GM12891 (cell line): ENCODE measurements at regions not wholly inside any gene's neighbourhood (a gene's known extent, or its start where the extent isn't known, plus 50 kb on each side); places are given as distances from the start of the nearest gene placed in this dataset.
"Not testable (repeated sequence)": the region's sequence is repeated elsewhere in the genome, so short reads cannot be mapped to it uniquely, and the experiment has no call there.

Experiments used
- DNase-seq: peaks from one replicate; pipeline ENCODE4 v3.0.0; 2011; ENCODE audit warnings: low spot score; ENCODE audit not compliant: insufficient read length
- FAIRE-seq: peaks from 2 replicates; lab custom pipeline; 2011; peaks lifted over from hg19 to GRCh38; lab: Jason Lieb, UNC
- PAX5 ChIP-seq: IDR thresholded peaks from 2 replicates; pipeline ENCODE4 v1.6.1; 2011; ENCODE audit warnings: low read length, moderate library complexity, mild to moderate bottlenecking; ENCODE audit not compliant: insufficient read depth, severe bottlenecking
- POLR2A ChIP-seq: IDR thresholded peaks from 2 replicates; pipeline ENCODE4 v1.6.1; 2011; ENCODE audit warnings: low read depth, low read length, control low read depth
- POLR2AphosphoS5 ChIP-seq: IDR thresholded peaks from 2 replicates; pipeline ENCODE4 v1.6.1; 2011; ENCODE audit warnings: low read depth, low read length, control low read depth
- POU2F2 ChIP-seq: IDR thresholded peaks from 2 replicates; pipeline ENCODE4 v1.6.1; 2011; ENCODE audit warnings: low read depth, mild to moderate bottlenecking, control low read depth, low read length, moderate library complexity
- SPI1 ChIP-seq: IDR thresholded peaks from 2 replicates; pipeline ENCODE4 v1.6.1; 2011; ENCODE audit warnings: low read depth, low read length, control low read depth
- TAF1 ChIP-seq: IDR thresholded peaks from 2 replicates; pipeline ENCODE4 v1.6.1; 2011; ENCODE audit warnings: low read depth, low read length, control low read depth

DNA sequence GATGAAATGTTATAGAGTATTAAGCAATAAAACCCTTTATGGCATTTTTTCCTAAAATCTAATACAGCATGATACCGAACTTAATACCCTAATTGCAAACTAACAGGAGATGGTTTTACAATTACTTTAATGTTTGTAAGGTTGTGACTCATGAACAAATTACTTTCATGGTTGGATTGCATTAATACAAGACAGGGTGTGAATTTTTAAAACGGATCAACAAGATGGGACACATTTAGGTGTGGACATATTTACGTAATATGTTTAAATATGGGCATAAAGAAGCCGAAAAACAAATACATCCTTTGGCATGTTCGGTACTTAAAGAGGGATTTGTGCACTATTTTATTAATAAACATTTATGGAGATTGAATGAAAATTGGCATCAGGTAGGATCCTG is 168.3 kb upstream of the SPRY2 start:
- FAIRE-seq (no peak), DNase-seq (no peak)
- TF ChIP-seq POLR2AphosphoS5 = no peak

DNA sequence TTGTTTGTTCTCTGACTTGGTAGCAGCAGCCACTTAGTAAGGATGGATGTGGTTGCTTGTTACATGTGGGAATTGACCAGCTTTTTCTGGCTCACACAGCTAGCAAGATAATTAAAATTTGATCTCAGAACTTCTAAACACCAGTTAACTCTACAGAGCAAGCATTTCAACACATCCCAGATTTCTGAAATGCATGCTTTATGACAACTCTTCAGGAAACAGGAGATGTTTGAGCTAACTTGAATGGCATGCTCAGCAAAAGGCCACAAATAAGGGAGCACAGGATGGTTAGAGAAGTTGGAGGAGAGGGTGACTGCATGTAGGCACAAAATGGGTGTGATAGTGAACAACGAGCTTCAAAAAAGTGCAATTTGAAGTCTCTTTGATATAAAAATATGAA is 167.1 kb upstream of the SPRY2 start:
- FAIRE-seq (no peak), DNase-seq (no peak)
- TF ChIP-seq POLR2AphosphoS5 = no peak
- TF ChIP-seq PAX5 = no peak
- TF ChIP-seq TAF1 = no peak
- TF ChIP-seq POLR2A = no peak
- TF ChIP-seq SPI1 = no peak
- TF ChIP-seq POU2F2 = no peak

DNA sequence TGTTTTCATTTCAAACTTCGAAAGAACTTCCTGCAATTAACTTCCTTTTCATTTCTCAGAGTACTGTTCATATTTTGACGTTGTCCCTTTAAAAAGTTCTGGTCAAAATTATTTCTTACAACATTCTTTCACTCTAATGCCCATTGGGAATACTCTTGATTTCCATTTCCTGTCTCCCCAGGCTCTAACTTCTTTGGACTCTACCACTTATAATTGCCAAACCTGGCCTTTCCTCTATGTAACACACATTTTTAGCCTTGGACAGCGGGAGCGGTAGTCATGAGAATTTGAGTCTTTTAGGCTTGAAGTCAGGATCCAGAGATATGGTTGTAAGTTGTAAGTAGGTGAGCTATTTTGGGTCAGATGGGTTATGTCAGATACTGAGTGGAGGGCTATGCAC is 163.5 kb upstream of the SPRY2 start:
- DNase-seq (no peak), FAIRE-seq (no peak)
- TF ChIP-seq POLR2A (no peak), POLR2AphosphoS5 (no peak), PAX5 (no peak), SPI1 (no peak), TAF1 (no peak), POU2F2 (no peak)

DNA sequence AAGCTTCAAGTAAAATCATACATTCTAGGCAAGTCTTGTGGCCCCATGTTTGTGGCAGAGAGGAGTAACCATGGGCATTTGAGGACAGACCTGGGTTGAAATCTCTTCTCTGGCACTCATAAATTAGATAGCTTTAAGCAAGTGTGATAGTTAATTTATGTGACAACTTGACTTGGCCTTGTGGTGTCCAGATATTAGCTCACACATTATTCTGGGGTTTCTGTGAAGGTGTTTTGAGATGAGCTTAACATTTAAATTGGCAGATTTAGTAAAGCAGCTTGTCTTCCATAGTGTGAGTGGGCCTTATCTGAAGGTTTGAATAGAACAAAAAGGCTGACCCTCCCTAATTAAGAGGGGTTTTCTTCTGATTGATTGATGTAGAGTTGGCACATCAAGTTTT is 161.4 kb upstream of the SPRY2 start:
- FAIRE-seq = no peak
- DNase-seq = no peak
- no peak for TF ChIP-seq POU2F2
- no peak for TF ChIP-seq TAF1
- no peak for TF ChIP-seq PAX5
- TF ChIP-seq POLR2A = no peak
- no peak for TF ChIP-seq SPI1
- no peak for TF ChIP-seq POLR2AphosphoS5

DNA sequence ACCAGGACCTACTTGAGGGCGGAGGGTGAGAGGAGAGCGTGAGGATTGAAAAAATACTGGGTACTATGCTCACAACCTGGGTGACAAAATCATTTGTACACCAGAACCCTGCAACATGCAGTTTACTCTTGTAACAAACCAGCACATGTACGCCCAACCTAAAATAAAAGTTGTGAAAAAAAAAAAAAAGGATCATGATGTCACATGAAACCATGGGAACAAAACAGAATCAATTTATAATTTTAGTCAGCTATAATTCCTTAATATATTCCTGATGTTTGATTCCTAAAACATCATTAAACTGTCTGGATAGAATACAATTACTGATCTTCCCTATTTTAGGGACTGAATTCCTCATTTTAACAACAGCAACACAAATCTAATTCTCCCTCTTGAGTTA is 160.6 kb upstream of the SPRY2 start:
- FAIRE-seq (no peak), DNase-seq (no peak)
- TF ChIP-seq PAX5 (no peak), POLR2AphosphoS5 (no peak), TAF1 (no peak)

DNA sequence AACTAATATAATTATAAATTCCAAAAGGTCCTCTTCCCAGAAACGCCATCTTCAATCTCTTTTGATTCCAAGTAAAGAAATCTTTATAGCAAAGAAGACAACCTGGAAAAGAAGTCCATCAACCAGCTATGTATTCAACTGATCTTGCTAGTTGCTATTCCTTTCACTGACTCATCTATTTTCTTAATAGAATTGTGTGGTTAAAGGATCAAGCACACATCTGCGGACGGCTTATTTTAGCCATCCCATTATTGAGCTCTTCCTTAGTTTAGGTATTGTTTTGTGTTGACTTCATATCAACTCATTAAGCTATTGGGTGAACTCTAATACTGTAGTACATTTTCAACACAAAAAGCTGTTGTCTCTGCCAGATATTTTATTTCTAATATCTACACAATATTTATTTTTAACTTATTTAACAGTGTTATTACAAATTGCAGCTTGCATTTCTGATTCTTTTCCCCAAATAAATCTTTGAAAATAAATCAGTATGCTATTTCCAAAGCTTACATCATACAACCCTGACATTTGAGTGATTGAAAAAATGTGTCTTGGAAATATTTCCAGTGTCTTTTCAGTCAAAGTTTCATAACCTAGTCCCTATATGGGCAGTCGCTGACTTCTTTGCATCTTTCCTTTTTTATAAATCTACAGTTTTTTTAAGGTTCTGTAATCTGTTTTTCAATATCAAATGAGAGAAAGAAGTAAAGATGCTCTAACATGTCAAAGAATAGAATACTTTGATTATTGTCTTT is 158.8 kb upstream of the SPRY2 start:
- FAIRE-seq (no peak), DNase-seq (no peak)
- TF ChIP-seq POLR2A (no peak), SPI1 (no peak), PAX5 (no peak), POU2F2 (no peak), POLR2AphosphoS5 (no peak), TAF1 (no peak)

DNA sequence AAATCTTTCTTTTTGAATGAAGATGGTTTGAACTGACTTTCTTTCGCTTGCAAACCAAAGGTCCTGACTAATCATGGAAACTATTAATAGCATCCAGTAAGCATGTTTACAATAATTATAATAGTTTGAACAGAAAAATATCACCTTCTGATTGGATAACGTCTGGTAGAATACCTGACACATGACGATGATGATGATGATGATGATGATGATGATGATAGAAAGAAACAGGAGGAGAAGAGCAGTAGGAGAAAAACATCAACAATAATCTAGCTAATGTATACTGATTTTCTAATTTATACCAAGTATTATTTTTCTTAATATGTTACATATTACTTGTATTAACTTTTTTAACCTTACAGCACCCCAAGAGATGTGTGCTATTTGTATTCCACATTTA is 157.5 kb upstream of the SPRY2 start:
- FAIRE-seq = no peak

DNA sequence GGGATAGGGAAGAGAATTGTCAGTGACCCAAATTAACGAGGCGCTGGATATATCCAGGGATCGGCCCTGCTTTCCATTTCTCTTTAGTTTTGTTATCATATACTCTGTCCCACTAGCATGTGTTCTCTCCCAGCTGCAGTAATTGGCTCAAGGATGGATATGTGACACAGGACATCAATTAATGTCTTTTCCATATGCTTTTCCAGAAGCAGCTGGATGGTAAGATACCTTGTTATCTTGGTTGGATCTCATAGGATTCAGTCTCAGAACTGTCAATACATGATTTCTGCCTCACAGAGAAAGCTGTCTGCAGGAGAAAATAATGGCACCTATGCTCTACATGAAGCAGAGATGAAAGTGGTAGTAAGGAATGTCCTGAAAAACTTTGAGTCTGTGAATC is 157.1 kb upstream of the SPRY2 start:
- TF ChIP-seq POU2F2 (no peak), POLR2AphosphoS5 (no peak)
- FAIRE-seq = no peak
- DNase-seq = no peak

More for the DNA sequence above, 157.5 kb upstream of the SPRY2 start:
- TF ChIP-seq POLR2AphosphoS5 (no peak), PAX5 (no peak), POU2F2 (no peak)
- DNase-seq = no peak

DNA sequence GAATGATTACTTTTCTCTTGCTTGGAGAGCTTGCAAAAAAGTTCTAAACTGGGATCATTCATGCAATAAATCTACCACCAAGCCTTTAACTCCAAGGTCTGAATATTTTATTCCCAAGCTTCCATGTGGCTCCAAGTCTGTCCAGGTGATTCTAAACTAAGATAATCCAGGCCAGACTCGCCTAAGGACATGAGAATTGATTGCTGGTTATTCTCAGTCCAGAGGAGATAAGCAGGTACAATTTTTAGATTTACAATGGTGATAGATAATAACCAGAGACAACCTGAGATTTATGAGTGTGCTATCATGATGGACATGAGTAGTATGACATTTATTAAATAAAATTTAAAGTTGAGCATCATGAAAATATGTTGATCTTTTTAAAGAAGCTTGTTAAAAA is 156.5 kb upstream of the SPRY2 start:
- TF ChIP-seq PAX5 = no peak
- FAIRE-seq = no peak
- DNase-seq = no peak

DNA sequence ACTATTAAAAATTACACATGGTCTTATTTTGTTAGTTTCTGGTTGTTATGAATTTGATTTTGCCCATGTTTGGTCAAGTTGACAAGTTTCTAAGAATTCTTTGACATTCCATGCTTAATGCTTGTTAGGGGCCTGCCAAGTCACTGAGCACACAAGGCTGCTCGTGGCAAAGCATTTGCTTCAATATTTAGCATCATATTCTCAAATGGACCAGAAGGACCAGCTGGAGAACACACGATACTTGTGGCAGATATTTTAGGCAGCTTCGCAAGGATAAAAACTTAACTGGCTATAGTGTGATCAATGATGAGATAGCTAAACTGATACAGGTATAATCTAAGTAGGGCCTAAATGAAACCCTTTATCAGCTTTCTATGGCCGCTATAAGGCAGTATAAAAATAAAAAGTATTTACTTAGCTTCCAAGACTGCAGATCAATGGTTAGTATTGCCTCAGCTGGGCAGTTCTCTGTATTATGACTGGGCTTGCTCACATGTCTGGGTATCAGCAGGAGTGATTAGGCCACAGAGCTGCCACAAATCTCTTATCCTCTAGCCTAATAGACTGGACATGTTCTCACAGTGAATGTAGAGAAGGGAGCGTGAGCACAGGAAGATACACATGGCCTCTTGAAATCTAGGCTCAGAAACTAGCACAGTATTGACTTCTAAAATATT is 155.9 kb upstream of the SPRY2 start:
- TF ChIP-seq POU2F2 = no peak
- TF ChIP-seq POLR2AphosphoS5 = no peak
- TF ChIP-seq POLR2A = no peak
- no peak for TF ChIP-seq SPI1
- TF ChIP-seq TAF1 = no peak
- no peak for TF ChIP-seq PAX5
- no peak for FAIRE-seq

DNA sequence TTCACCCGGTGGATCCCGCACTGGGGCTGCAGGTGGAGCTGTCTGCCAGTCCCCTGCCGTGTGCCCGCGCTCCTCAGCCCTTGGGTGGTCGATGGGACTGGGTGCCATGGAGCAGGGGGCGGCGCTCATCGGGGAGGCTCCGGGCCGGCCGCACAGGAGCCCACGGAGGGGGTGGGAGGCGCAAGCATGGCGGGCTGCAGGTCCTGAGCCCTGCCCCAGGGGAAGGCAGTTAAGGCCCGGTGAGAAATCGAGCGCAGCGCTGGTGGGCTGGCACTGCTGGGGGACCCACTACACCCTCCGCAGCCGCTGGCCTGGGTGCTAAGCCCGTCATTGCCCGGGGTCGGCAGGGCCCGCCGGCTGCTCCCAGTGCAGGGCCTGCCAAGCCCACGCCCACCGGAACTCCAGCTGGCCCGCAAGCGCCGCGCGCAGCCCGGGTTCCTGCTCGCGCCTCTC is 149.6 kb upstream of the SPRY2 start:
- DNase-seq, FAIRE-seq: not testable (repeated sequence)

More for the DNA sequence above, 155.9 kb upstream of the SPRY2 start:
- no peak for DNase-seq
